ENCODE measurements at regions not wholly inside any gene's neighbourhood (a gene's known extent, or its start where the extent isn't known, plus 50 kb on each side); places are given as distances from the start of the nearest gene placed in this dataset.

DNA sequence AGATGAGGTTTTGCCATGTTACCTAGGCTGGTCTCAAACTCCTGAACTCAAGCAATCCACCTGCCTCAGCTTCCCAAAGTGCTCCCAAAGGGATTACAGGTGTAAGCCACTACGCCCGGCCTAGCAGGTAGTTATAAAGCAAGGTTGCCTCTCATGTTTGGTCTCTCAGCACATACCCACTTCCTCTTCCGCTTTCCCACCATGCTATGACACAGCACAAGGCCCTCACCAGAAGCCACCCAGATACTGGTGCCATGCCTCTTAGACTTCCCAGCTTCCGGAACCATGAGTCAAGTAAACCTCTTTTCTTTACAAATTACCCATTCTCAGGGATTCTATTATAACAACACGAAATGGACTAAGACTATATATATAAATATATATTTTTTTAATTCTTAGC, 143.6 kb downstream of the COPRS start:
- DNase-seq (ENCODE audit: low read depth in 2 of 2), result no peak

DNA sequence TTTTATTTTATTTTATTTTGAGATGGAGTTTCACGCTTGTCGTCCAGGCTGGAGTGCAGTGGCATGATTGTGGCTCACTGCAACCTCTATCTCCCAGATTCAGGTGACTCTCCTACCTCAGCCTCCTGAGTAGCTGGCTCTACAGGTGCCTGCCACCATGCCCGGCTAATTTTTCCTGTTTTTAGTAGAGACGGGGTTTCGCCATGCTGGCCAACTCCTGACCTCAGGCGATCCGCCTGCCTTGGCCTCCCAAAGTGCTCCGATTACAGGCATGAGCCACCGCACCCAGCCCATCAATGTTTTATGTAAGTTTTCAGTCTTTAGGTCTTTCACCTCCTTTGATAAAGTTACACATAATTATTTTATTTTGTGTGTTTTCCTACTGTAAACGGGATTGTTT, 154.6 kb downstream of the COPRS start:
- DNase-seq (ENCODE audit: low read depth in 2 of 2), result no peak

DNA sequence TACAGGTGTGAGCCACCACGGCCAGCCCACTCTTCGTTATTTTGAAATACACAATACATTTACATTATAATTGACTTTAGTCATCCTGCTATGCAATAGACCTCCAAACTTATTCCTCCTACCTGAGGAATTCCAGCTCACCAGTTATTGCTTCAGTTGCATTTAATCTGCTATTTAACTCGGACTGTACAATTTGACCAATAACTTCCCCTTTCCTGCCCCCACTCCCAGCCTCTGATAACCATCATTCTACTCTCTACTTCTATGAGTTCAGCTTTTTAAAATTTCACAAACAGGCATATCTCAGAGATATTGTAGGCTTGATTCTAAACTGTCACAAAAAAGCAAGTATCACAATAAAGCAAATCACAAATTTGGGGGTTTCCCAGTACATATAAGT, 157.0 kb downstream of the COPRS start:
- no peak for DNase-seq (ENCODE audit: low read depth in 2 of 2)

DNA sequence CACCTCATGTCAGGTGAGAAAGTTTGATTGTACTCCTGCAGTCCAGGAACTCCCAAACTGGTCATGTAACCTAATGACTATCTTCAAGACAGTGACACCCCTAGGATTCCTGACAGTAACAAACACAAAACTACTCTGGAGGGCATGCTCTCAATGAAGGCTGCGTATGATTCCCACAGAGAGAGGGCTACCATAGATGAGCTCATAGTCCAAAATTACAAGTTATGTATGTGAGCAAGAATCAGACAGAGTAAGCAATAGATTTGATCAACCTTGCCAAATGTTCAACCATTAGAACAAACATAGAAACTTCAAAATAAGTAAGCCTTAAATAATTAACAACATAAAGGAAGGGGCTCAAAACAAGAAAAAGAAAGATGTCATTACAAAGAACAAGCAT, 158.1 kb downstream of the COPRS start:
- no peak for DNase-seq (ENCODE audit: low read depth in 2 of 2)

DNA sequence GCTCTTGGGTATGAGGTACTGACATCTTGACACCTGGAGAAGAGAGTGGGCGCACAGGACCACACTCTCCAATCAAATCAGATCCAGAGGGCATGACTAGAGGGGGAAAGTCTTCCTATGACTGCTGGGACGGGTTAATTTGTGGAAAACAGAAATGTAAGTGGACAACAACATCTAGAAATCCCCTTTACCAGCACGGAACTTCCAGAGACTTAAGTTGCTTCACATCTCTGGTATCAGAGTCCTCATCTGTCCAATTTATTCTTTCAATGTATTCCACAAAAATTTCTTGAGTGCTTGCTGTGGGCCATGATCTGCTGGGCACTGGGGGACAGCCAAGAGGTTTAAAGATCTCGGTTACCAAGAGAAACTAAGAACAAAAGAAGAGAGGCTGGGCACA, 159.2 kb downstream of the COPRS start:
- DNase-seq (ENCODE audit: low read depth in 2 of 2), result no peak

DNA sequence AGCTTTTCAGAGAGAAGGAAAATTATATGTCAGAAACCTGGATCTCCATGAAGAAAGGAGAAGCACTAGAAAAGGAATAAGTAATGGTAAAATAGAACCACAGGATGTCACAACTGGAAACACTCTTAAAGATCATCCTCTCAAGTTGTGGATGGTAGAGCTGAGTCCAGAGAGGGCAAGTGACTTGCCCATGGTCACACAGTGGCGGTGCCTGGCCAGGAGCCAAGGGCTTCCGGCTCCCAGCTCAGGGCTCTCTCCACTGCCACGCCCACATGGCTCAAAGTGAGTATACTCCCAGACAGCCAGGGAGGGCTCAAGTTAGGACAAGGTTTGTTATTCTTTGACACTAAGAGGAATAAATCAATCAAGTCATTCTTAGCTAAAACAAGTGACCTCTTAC, 159.8 kb downstream of the COPRS start:
- DNase-seq (ENCODE audit: low read depth in 2 of 2), result no peak

DNA sequence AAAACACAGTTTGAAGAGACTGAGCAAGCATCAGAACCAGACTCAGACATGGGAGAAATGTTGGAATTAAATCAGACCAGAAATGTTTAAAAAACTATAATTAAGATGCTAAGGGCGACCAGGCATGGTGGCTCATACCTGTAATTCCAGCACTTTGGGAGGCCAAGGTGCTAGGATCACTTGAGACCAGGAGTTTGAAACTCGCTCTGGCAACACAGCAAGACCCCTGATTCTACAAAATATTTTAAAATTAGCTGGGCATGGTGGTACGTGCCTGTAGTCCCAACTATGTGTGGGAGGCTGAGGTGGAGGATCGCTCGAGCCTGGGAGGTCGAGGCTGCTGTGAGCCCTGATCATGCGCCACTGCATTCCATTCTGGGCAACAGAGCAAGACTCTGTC, 160.3 kb downstream of the COPRS start:
- no peak for DNase-seq (ENCODE audit: low read depth in 2 of 2)

DNA sequence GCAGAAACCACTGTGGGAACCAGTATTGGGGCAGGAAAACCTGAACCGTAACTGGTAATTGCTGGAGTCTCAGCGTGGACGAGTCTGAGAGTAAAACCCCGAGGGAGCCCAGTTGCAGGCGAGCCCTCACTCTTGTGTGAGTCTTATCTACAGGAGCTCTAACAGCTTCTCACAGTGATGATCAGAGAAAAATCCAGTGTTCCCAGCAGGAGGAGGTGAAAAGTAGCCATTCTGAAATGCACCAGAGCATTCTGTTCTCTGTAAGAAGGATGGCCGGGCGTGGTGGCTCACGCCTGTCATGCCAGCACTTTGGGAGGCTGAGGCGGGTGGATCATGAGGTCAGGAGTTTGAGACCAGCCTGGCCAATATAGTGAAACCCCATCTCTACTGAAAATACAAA, 161.2 kb downstream of the COPRS start:
- DNase-seq (ENCODE audit: low read depth in 2 of 2), result no peak

DNA sequence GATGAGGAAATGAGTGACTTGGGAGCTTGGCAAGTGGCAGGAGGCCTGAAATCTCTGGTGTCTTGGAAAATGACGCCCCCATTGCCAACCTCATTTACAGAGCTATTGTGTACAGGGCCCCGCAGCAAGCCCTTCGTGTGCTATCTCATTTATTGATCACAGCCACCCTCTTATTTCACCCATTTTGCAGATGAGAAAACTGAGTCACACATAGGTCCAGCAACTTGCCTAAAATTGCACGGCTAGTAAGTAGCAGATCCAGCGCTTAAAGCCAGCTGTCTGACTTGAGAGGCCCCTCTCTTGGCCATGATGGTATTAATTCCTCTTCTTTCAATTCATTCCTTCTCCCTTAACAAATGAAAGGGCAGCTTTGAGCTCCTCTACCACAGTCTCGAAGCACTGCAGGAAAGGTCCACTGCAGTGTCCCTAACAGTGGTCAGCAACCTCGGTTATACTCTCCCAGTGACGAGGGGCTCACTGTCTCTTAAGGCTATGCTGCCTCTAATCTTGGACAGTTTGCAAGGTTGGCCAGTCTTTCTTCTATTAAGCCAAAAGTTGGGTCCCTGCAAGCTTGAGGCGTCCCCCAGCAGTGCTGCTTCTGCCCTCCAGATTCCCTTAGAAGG, 162.2 kb downstream of the COPRS start:
- DNase-seq (ENCODE audit: low read depth in 2 of 2), result no peak

DNA sequence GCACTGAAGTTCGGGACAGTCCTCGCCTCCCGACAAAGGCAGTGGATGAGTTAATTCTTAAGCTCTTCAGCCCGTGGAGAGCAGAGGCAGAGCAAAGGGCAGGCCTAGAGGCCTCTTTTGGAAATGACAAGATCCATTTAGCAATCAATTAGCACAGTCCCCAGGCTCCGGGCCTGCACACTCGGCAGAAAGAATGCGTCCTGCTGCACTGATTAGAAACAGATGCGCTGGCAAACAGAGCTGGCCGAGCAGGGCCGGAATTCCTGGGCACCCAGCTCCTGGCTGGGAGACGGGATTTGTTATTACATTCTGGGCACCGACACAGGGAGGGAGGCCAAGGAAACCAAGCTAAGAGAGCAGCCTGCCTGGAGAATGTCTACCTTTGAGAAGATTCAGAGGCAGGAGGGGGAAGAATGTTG, 162.9 kb downstream of the COPRS start:
- DNase-seq (ENCODE audit: low read depth in 2 of 2), result peak; percentile 92

DNA sequence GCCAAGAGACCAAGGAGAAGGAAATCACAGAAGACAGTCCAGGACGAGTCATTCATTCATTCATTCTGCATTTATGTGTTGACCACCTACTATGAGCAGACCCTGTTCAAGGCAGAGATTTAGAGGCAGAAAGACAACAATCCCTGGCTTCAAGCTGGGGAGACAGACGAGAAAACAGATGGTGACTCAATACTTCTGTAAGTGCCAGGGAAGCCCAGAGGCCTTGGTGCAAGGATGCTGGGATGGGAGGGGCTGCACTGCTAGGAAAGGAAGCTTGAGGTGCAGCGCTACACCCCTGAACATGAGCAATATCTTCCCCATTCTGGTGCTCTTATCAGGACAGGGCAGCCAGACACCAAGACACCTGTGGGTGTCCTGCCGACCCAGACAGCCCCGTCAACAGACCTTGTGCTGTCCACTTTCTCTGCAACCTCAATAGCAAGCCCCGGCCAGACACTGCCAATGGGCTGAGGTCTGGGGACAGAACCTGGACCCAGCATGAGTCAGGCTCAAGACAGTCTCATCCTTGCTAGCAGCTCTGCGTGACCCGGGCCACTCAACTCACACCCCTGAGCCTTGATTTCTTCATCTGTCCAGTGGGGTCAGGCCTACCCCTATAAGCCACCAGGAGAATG, 163.5 kb downstream of the COPRS start:
- DNase-seq (ENCODE audit: low read depth in 2 of 2), result no peak

DNA sequence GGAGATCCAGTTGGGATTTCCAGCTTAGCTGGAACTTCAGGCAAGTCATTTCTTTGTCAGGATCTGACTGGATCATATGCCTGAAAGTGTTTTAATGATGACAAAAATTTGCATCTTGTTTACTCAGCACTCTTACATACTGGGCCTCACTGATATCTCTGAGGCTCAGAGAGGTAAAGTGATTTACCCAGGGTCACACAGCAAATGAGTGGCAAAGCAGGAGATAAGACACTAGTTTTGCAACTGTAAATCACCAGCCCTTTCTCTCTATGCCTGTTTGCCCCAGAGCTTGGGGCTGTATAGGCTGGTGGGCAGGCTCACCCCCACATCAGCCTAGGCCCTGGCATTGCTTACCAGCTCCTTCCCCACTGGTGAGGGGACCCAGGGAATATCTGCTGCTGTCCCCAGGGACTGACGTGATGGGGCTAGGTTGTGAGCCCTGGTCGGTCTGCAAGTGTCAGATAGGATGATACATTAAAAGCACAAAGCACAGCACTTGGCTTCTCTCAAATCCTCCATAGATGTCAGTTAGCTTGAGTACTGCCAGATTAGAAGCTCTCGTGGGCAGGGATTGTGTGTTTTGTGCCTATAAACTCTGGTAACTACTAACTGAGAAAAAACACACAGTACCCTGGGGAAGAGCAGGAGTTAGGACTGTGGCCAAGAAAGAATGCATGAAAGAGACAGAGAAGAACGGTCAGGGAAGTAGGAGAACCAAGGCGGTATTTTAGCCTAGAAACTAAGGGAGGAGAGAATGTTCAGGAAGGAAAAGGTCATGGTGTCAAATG, 165.4 kb downstream of the COPRS start:
- no peak for DNase-seq (ENCODE audit: low read depth in 2 of 2)

DNA sequence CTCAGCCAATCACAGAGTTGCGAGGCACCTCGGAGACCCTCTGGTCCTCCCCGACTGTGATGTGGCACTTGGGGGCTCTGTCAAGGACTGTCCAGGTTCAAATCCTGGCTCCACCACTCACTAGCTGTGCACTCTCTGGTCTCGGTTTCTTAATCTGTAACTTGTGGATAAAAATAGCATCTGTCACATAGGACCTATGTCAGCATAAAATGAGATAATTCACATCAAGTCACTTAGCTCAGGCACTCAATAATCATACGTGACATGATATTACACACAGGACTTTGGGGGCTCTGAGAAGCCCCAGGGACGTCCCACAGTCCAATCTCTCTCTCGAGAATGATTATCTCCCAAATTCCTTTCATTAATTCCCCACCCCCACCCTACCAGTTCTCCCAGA, 166.4 kb downstream of the COPRS start:
- DNase-seq (ENCODE audit: low read depth in 2 of 2), result no peak

DNA sequence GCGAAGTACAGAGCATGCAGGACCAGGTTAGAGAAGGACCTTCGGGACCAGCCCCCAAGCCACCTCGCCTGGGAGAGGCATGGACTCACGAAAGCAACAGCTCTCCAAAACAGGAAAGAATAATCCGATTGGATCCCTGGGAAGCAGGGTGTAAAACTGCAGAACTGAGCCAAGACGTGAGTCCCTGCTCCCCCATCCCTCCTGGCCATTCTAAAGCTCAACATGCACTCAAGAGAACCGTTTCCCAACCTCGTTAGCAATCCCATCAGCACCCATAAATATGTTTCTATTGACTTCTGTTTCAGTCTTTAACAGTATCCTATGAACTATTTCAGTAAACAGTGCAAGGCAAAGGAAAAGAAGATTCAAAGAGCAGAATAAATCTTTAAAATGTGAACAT, 167.0 kb downstream of the COPRS start:
- DNase-seq (ENCODE audit: low read depth in 2 of 2), result no peak

DNA sequence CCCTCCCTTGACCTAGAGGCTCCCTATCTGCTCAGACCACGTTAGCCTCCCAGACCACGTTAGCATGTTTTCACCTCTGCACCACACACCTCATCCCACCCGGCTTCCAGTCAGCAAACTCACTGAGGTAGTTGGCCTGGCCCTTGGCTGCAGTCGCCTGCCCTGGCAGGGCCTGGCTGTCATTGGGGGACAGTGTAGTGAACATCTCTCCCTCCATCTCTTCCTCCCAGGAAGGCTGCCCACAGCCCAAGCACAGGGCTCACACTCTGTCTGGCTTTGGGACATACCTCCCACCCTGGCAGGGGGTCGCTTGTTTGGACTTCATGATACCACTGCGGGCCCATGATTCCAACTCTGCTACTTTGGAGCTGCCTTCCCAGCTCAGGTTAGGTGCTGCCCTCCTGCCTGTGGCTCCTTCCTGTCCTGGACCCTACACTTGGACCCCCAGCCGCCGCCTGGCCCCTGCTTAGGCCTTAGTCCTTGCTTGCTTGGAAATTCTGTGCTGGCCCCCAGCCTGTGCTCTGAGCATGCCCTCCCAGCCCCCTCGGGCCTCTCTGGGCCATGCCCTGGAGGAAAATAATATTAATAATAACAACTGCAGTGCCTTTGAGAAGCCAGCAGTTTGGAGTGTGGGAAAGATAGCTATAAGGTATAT, 167.7 kb downstream of the COPRS start:
- DNase-seq (ENCODE audit: low read depth in 2 of 2), result no peak

DNA sequence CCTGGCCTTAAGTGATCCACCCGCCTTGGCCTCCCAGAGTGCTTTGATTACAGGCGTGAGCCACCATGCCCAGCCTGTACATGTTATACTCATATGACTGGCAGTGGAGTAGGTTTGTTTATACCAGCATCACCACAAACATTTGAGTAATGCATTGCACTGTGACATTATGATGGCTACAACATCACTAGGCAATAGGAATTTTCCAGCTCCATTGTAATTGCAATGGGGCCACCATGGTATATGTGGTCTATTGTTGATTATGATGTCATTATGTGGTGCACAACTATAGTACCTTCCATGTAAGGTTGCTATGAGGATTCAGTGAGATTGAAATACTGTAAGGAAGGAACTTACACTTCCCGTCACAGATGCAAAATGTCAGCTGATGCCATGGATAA, 168.9 kb downstream of the COPRS start:
- DNase-seq (ENCODE audit: low read depth in 2 of 2), result no peak

DNA sequence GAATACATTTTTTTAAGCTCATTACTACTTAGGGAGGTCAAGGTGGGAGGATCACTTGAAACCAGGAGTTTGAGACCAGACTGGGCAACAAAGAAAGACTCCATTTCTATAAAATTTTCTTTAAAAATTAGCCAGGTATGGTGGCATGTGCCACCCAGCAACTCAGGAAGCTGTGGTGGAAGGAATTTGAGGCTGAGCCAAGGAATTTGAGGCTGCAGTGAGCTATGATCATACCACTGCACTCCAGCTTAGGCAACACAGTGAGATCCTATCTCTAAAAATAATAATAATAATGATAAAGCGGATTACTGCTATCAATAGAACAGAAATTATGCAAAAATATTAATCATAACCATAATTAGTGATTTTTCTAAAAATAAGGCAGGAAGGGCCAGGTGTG, 170.3 kb downstream of the COPRS start:
- DNase-seq (ENCODE audit: low read depth in 2 of 2), result no peak

DNA sequence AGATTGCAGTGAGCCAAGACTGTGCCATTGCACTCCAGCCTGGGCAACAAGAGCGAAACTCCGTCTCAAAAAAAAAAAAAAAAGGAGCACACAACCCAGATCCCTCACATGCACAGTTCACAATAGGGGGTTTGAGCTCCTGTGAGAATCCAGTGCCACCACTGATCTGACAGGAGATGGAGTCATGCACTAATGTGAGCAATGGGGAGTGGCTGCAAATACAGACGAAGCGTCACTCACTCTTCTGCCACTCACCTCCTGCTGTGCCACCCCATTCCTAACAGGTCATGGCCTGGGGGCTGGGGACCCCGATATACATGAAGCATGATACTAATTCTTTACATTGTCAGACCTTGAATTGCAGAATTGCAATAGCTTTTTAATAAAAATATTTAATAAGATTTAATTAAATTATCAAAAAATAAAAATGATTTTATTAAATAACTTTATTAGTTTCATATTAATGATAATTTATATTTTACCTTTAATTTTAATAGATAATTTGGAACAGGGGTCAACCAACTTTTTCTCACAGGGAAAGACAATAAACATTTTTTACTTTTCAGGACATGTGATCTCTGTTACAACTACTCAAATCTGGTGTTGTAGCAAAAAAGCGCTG, 171.4 kb downstream of the COPRS start:
- no peak for DNase-seq (ENCODE audit: low read depth in 2 of 2)

DNA sequence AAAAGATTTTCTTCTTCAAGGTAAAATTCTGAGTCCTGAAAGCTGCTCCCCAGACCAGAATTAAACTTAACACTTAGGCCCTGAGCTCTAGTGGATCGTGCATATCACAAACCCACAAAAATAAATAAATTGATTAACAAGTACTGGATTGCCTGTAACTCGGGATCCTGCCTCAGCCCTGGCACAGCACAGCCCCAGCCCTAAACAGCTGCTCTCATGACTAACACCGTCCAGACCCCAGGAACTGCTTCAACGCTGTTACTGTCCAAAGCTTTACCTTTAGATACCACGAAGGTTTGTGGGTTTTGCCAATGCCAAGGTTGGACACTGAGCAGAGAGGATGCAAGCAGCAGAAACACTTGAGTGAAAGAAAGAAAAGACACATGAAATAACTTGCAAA, 172.5 kb downstream of the COPRS start:
- no peak for DNase-seq (ENCODE audit: low read depth in 2 of 2)

DNA sequence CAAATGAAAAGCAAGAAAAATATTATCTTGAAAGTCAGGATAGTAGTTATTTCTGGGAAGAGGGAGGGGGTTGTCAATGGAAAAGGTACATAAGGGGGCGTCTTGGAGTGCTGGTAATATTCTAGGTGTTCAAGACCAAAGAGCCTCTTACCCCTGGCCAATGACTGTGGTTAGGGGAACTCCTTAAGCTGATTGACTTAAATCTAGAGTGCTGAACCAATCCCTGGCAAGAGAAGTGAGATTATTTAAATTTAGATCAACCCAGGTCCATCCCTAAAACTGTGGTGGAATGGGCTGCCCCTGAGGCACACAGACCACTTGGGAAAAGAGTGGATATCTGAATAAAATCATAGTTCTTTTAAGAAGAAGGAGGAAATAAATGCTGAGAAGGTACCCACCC, 174.1 kb downstream of the COPRS start:
- no peak for DNase-seq (ENCODE audit: low read depth in 2 of 2)

DNA sequence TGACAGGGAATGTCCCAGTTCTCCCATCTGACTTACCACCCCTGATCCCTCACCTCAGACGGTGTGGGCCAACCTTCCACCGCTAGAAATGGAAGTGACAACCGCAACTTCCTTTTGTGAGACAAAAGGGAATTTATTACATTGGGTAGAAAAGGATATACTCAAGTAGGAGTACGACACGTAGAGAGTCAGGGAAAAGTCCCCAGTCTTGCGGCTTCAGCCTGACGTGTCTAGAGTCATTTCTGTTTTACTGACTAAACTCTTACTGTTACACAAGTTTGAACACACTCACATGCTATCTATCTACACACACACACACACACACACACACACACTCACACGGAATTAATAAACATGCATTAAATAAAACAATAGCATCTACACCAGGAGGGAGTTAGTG, 178.9 kb downstream of the COPRS start:
- no peak for DNase-seq (ENCODE audit: low read depth in 2 of 2)

DNA sequence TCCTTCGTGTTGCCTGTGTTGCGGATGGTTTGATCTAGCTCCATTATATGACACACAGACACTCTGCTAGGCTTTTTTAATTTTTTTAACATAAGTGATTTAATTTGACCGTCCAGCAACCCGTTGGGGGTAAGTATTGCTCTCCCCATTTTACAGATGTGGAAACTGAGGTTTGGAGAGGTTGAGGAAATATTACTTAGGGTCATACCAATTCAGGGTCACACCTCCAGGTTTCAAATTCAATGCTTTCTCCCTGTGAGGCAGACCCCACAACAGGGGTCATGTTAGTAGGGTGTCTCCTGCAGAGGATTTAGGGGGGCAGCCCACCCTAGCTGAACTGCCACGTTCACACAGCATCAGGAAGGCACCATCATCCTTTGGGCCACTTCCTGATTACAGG, 179.4 kb downstream of the COPRS start:
- DNase-seq (ENCODE audit: low read depth in 2 of 2), result no peak
